Keratinocyte (primary cell): ENCODE measurements at regions not wholly inside any gene's neighbourhood (a gene's known extent, or its start where the extent isn't known, plus 50 kb on each side); places are given as distances from the start of the nearest gene placed in this dataset.

Experiments used
- DNase-seq: peaks from one replicate; pipeline ENCODE4 v3.0.0-alpha.2; 2011; ENCODE audit warnings: low read depth, missing footprints, low spot score
- FAIRE-seq: peaks from 2 replicates; lab custom pipeline; 2011; peaks lifted over from hg19 to GRCh38; lab: Jason Lieb, UNC
- H2AFZ ChIP-seq: 2 replicates; pipeline ENCODE4 v1.6.0; 2012; ENCODE audit warnings: low read length, control low read depth, inconsistent platforms; ENCODE audit not compliant: control insufficient read depth
- H3K27ac ChIP-seq: 2 replicates; pipeline ENCODE4 v1.5.1; 2011; ENCODE audit warnings: low read length; ENCODE audit not compliant: control insufficient read depth, insufficient read depth
- H3K27me3 ChIP-seq: 3 replicates; pipeline ENCODE4 v1.6.0; 2011; ENCODE audit warnings: low read length; ENCODE audit not compliant: control insufficient read depth, insufficient read depth; ENCODE audit errors: extremely low read depth
- H3K36me3 ChIP-seq, 2 experiments: 2 replicates in 1 of 2; 3 replicates in 1 of 2; pipeline ENCODE4 v1.5.1; 2011; ENCODE audit warnings: low read length in 2 of 2, mild to moderate bottlenecking in 1 of 2; ENCODE audit not compliant: control insufficient read depth in 2 of 2, insufficient read depth in 2 of 2; ENCODE audit errors: extremely low read depth in 1 of 2
- H3K4me1 ChIP-seq: 3 replicates; pipeline ENCODE4 v1.5.1; 2011; ENCODE audit warnings: low read length; ENCODE audit not compliant: control insufficient read depth, insufficient read depth; ENCODE audit errors: extremely low read depth
- H3K4me2 ChIP-seq: 3 replicates; pipeline ENCODE4 v1.6.0; 2011; ENCODE audit warnings: low read depth, low read length; ENCODE audit not compliant: control insufficient read depth, insufficient read depth; ENCODE audit errors: extremely low read depth
- H3K4me3 ChIP-seq, 3 experiments: fragments of 200-600 bp in 1 of 3; sonication (generic) in 1 of 3; 2 replicates in 2 of 3; 3 replicates in 1 of 3; pipeline ENCODE4 v1.5.1; 2011 to 2016; ENCODE audit warnings: low read length in 3 of 3, mild to moderate bottlenecking in 3 of 3, control low read depth in 2 of 3, inconsistent platforms in 1 of 3, low read depth in 1 of 3, mixed read lengths in 1 of 3, mixed run types in 1 of 3, moderate library complexity in 1 of 3; ENCODE audit not compliant: control insufficient read depth in 2 of 3, insufficient read depth in 2 of 3; ENCODE audit errors: extremely low read depth in 1 of 3
- H3K79me2 ChIP-seq: 2 replicates; pipeline ENCODE4 v1.6.0; 2012; ENCODE audit warnings: low read length; ENCODE audit not compliant: control insufficient read depth, insufficient read depth
- H3K9ac ChIP-seq: 3 replicates; pipeline ENCODE4 v1.6.0; 2011; ENCODE audit warnings: low read length; ENCODE audit not compliant: control insufficient read depth, insufficient read depth; ENCODE audit errors: extremely low read depth
- H3K9me1 ChIP-seq: 3 replicates; pipeline ENCODE4 v1.6.0; 2011; ENCODE audit warnings: low read length; ENCODE audit not compliant: control insufficient read depth, insufficient read depth; ENCODE audit errors: extremely low read depth
- H3K9me3 ChIP-seq: 2 replicates; pipeline ENCODE4 v1.5.1; 2012; ENCODE audit warnings: low read depth, low read length; ENCODE audit not compliant: control insufficient read depth
- H4K20me1 ChIP-seq: 3 replicates; pipeline ENCODE4 v1.6.0; 2011; ENCODE audit warnings: low read length; ENCODE audit not compliant: control insufficient read depth, insufficient read depth; ENCODE audit errors: extremely low read depth
- CTCF ChIP-seq, 3 experiments: IDR thresholded peaks in 1 of 3; conservative IDR thresholded peaks in 1 of 3; optimal IDR thresholded peaks in 1 of 3; 2 replicates in 2 of 3; 3 replicates in 1 of 3; pipeline versions ENCODE3 to v1.5.1; 2011; ENCODE audit warnings: low read length in 3 of 3, mild to moderate bottlenecking in 3 of 3, moderate library complexity in 2 of 3, control low read depth in 1 of 3, inconsistent platforms in 1 of 3; ENCODE audit not compliant: insufficient read depth in 2 of 3; ENCODE audit errors: extremely low read depth in 1 of 3
- EZH2 ChIP-seq: IDR thresholded peaks from one replicate; pipeline ENCODE4 v1.6.1; 2012; ENCODE audit warnings: inconsistent platforms, mild to moderate bottlenecking, low read length, moderate library complexity
- dilution Hi-C: fragments of 300-500 bp; cut with MboI; formaldehyde crosslinking; loops from one replicate; pipeline ENCODE4 v1.7.0; 2020; ENCODE audit warnings: low sequenced_read_pairs; ENCODE audit not compliant: extremely low pct_ligation_motif_present

DNA sequence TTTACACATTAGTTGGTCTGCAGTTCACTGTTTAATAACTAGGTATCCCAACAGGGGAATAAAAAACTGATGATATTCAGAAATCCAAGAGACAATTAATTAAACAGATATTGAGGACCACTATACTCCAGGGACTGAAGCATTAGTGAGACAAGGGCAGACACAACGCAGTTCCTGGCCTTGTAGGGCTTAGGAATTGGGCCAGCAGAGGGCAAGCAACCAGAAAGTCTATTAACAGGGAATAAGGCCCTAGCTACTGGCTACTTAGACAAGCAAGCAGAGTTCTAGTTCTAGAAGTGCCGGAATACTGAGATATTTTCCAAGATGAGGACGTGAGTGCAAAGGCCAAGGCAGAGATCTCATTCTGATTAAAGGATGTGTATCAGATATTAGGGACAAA, 58.6 kb upstream of the ADGRA3 start:
- Histone ChIP-seq H3K79me2 (no peaks in the 10 kb centered on the region), H2AFZ (no peak overlapping the region), H3K4me1 (no peaks in the 10 kb centered on the region), H3K9ac (no peak overlapping the region), H3K4me3 (no peak overlapping the region), H3K36me3 (no peaks in the 10 kb centered on the region), H3K9me3 (no peaks in the 10 kb centered on the region), H4K20me1 (no peaks in the 10 kb centered on the region), H3K4me2 (no peak overlapping the region), H3K27ac (no peak overlapping the region), H3K27me3 (no peaks in the 10 kb centered on the region), H3K9me1 (no peaks in the 10 kb centered on the region)
- dilution Hi-C loops = no loop called here
- DNase-seq (no peak), FAIRE-seq (no peak)
- TF ChIP-seq EZH2 (no peak), CTCF (optimal IDR thresholded peaks at IDR 0.05 in 1 of 3, IDR thresholded peaks at IDR 0.05 in 1 of 3, conservative IDR thresholded peaks at IDR 0.05 in 1 of 3; ENCODE audit: extremely low read depth in 1 of 3, insufficient read depth in 2 of 3, low read length in 3 of 3) (peak in 1 of 3 experiments; percentile 1)

GRCh38 chr4:22574880-22575279, 59.0 kb upstream of the ADGRA3 start:
- Histone ChIP-seq H3K36me3 (no peaks in the 10 kb centered on the region), H3K79me2 (no peaks in the 10 kb centered on the region), H3K4me3 (no peak overlapping the region), H3K27me3 (no peaks in the 10 kb centered on the region), H3K4me2 (no peak overlapping the region), H4K20me1 (no peaks in the 10 kb centered on the region), H3K4me1 (no peaks in the 10 kb centered on the region), H3K9ac (no peak overlapping the region), H3K9me1 (no peaks in the 10 kb centered on the region), H3K27ac (no peak overlapping the region), H2AFZ (no peak overlapping the region), H3K9me3 (no peaks in the 10 kb centered on the region)
- no peak for DNase-seq
- no peak for FAIRE-seq
- TF ChIP-seq EZH2 = no peak
- TF ChIP-seq CTCF (optimal IDR thresholded peaks at IDR 0.05 in 1 of 3, IDR thresholded peaks at IDR 0.05 in 1 of 3, conservative IDR thresholded peaks at IDR 0.05 in 1 of 3; ENCODE audit: extremely low read depth in 1 of 3, insufficient read depth in 2 of 3, low read length in 3 of 3) = no peak
- dilution Hi-C loops = no loop called here
